GM06990 (cell line): ENCODE measurements at regions not wholly inside any gene's neighbourhood (a gene's known extent, or its start where the extent isn't known, plus 50 kb on each side); places are given as distances from the start of the nearest gene placed in this dataset.

ENCODE experiments used
- DNase-seq: peaks from one replicate; pipeline ENCODE4 v3.0.0-alpha.2; 2011; ENCODE audit not compliant: insufficient read length; ENCODE audit errors: extremely low read depth
- H3K27me3 ChIP-seq: replicated peaks from 2 replicates; pipeline ENCODE4 v1.6.0; 2011; ENCODE audit warnings: low read length; ENCODE audit not compliant: control insufficient read depth, insufficient read depth
- H3K36me3 ChIP-seq: 2 replicates; pipeline ENCODE4 v1.5.1; 2011; ENCODE audit warnings: low read length; ENCODE audit not compliant: control insufficient read depth, insufficient read depth
- H3K4me3 ChIP-seq: replicated peaks from 2 replicates; pipeline ENCODE4 v1.5.1; 2011; ENCODE audit warnings: low read depth, mild to moderate bottlenecking, control low read depth, low read length
- CTCF ChIP-seq: IDR thresholded peaks from 2 replicates; pipeline ENCODE4 v1.5.1; 2011; ENCODE audit warnings: low read length, control low read depth, mild to moderate bottlenecking, inconsistent platforms; ENCODE audit not compliant: insufficient read depth, poor library complexity, severe bottlenecking

GRCh38 chr12:115377230-115377629 lies 693.3 kb upstream of the TBX3 start:
- no peak overlapping the region for H3K4me3 ChIP-seq
- H3K36me3 ChIP-seq, result no peaks in the 10 kb centered on the region
- no peak for DNase-seq
- H3K27me3 ChIP-seq, result no peaks in the 10 kb centered on the region
- TF ChIP-seq CTCF, result no peak

GRCh38 chr12:115375186-115375991 lies 691.4 kb upstream of the TBX3 start:
- H3K27me3 ChIP-seq, result no peaks in the 10 kb centered on the region
- H3K4me3 ChIP-seq, result no peak overlapping the region
- H3K36me3 ChIP-seq, result no peaks in the 10 kb centered on the region
- peak; percentile 66 for DNase-seq
- TF ChIP-seq CTCF, result no peak

GRCh38 chr12:115374480-115375185 lies 690.7 kb upstream of the TBX3 start:
- Histone ChIP-seq H3K4me3 (no peak overlapping the region), H3K27me3 (no peaks in the 10 kb centered on the region), H3K36me3 (no peaks in the 10 kb centered on the region)
- no peak for TF ChIP-seq CTCF
- peak; percentile 12 for DNase-seq

- no peaks in the 10 kb centered on the region for H3K36me3 ChIP-seq
- no peaks in the 10 kb centered on the region for H3K27me3 ChIP-seq
- no peak for DNase-seq
- no peak overlapping the region for H3K4me3 ChIP-seq
- TF ChIP-seq CTCF, result no peak
These were observed 687.7 kb upstream of the TBX3 start for GRCh38 chr12:115371711-115372110.

- Histone ChIP-seq H3K27me3 (no peaks in the 10 kb centered on the region), H3K4me3 (no peak overlapping the region), H3K36me3 (no peaks in the 10 kb centered on the region)
- DNase-seq, result no peak
- TF ChIP-seq CTCF, result no peak
These were observed 686.7 kb upstream of the TBX3 start for GRCh38 chr12:115370650-115371049.
